ENCODE measurements at regions not wholly inside any gene's neighbourhood (a gene's known extent, or its start where the extent isn't known, plus 50 kb on each side); places are given as distances from the start of the nearest gene placed in this dataset.
A peak's percentile ranks its signal among the peaks of the same experiment; 100 is the strongest.

DNA sequence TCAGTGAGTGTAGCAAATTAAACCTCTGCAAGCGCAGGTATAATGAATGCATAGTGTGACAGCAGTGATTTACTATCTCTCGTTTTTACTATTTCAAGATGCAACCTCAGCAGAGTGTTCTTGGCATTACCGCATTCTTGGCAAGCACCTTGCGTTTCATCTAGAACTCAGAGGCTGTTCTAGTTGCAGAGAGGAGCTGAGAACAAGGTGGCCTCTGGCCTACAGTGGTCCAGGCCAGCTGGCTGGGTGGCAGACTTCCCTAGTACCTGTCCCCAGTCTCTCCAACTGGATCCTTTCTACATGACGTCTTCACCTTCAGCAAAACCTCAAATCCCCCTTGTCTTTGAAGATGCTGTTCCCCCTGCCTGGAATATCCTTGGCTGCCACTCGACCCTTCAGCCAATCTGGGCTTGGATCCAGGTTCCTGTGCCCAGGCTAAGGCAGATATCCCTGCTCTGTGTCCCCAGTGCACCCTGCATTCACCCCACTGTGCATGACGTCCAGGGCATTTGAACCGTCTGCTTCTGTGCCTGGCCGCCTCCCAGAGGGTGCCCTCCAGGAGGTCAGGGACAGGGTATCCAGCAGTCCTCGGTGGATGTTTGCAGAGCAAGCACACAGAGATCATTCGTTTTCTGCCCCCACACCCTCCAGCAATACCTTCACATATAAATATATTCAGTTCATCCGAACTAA is 120.4 kb upstream of the CPEB4 start:
- no peak for DNase-seq

DNA sequence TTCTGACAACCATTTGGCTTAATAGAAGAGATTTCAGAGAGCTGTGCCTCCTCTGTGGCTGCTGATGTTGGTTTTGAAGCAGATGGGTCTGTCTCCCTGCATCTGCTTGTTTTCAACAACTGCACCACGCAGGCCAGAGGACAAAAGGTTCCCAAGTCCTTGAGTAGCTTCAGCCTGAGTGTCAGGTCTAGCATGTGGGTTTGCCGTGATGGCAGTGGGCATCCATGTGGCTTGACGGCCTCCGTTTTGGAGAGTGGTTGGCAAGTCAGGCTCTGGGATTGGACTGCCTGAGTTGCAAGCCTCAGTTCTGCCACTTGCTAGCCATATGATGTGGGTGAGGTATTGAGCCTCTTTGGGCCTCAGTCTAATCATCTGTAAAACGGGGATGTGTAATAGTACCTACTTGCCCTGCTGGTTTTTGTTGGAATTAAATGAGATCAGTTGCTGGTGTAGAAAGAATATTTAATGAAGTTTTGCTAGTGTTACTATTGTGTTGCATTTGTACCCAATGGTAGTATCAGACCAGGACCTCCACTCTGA is 119.8 kb upstream of the CPEB4 start:
- no peak for DNase-seq

GRCh38 chr5:173768891-173769290 is 119.3 kb upstream of the CPEB4 start:
- no peak for DNase-seq

GRCh38 chr5:173770637-173771036 is 117.5 kb upstream of the CPEB4 start:
- no peak for DNase-seq

- no peak for DNase-seq
Measured at GRCh38 chr5:173771121-173771724, 116.9 kb upstream of the CPEB4 start.

DNA sequence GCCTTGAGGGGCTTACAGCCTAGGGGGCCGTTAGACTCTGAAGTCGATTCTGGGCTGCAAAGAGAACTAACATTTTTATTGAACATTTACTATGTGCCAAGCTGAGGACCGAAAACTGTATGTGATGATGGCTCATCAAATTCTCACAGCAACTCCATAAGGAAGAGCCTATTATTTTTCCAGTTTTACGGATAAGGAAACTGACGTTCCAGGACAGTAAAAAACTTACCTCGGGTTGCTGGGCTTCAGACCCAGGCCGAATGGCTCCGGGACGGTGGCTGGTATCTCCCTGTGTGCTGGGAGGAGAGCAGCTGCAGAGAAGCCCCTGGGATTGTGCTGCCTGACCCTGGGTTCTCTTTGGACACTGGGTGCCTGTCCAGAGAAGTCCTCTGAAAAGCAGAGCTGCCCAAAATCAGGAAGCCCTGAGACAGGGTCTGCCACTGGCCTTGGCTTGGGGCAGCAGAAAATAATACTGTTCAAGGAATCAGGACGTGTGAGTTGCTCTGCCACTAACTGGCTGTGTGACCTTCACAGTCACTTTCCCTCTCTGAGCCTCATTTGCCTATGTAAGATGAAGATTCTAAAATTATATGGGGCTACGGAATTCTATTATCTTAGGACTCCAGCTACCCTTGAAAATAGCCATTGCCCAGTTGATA is 116.3 kb upstream of the CPEB4 start:
- DNase-seq, result no peak

DNA sequence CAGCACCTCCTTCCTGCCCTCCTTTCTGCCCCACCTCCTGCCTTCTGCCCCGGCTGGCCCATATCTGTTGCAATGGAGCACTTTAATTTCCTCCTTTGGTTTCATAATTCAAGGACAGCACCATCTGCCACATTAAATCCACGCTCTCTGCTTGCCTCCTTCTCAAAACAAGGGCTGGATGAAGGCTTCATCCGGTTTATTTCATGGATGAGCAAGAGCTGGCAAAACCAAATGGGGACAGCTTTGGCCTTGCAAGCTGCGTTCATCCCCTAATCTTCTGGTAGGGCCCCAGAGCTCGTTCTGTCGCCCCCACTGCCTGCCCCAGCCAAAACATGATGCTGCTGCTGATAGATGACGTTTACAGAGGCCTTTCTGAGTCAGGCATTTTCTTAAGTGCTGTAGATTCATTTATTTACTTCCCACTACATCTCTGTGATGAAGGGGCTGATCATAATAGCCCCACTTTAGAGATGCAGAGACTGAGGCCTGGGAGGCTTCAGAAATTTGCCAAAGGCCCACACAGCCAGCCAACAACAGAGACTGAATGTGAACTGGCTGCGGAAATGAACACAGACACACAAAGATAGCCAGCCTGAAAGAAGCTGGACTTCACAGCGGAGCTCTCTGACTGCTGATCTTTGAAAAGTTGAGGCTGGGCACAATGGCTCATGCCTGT is 115.6 kb upstream of the CPEB4 start:
- DNase-seq, result no peak

- no peak for DNase-seq
Measured at GRCh38 chr5:173774271-173774761, 113.8 kb upstream of the CPEB4 start.

DNA sequence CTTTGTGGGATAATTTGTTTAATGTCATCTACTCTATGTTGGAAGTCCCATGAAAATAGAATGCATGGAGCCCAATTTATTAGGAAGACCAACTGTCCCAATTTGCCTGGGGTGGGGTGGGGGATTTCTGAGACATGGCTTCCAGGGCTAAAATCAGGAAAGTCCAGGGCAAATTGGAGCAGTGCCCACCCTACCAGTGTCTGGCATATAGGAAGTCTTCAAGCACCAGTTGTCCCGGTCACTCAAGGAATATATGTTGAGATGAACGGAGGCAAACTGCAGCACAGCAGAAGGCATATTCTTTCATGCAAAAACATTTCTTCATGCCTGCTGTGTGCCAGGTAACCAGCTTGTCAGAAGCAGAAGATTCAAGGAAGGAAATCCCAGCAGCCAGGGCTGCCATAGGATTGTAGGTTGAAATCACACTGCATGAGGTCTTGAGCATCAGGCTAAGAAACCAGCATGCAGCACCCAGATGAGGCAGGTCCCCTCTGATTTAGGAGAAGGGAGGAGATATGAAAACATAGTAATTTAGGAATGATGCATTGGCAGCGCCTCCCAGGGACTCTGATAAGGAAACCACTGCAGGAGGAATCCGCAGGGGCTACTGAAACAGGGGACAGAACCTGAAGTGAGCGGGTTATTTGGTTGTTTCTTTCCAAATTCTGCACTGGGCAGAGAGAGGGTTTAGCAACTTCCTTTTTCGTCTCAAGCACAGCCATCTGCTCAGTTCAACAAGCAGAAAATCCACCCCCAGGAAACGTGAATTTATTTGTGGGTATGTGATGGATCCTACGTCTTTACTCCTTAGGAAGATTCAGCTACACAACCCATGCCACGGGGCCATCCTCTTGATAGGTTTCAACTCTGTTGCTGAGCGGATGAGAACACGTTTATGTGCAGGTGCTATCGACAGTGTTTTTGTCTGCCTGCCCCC is 112.6 kb upstream of the CPEB4 start:
- no peak for DNase-seq

DNA sequence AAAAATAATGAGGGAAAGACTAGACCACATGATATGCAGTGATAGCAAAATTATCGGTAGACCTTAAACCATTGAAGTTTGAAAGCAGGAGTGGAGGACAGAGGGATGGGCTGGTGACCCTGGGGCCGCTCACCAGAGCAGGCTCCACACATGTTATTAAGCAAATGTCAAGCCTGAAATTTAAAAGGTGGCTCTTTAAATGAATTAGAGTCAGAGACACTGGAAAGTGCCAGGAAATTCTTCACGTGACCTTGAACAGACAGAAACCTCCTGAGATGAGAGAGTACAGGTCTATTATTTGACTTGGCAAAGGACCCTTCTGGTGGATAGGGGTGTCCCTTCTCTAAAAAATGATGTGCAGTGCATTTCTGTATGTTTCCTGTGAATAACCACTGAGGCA is 111.0 kb upstream of the CPEB4 start:
- no peak for DNase-seq

- no peak for DNase-seq
Measured at GRCh38 chr5:173777674-173778073, 110.5 kb upstream of the CPEB4 start.

GRCh38 chr5:173778152-173778782 is 109.9 kb upstream of the CPEB4 start:
- DNase-seq, result no peak

- DNase-seq, result no peak
Measured at GRCh38 chr5:173778784-173779304, 109.3 kb upstream of the CPEB4 start.

DNA sequence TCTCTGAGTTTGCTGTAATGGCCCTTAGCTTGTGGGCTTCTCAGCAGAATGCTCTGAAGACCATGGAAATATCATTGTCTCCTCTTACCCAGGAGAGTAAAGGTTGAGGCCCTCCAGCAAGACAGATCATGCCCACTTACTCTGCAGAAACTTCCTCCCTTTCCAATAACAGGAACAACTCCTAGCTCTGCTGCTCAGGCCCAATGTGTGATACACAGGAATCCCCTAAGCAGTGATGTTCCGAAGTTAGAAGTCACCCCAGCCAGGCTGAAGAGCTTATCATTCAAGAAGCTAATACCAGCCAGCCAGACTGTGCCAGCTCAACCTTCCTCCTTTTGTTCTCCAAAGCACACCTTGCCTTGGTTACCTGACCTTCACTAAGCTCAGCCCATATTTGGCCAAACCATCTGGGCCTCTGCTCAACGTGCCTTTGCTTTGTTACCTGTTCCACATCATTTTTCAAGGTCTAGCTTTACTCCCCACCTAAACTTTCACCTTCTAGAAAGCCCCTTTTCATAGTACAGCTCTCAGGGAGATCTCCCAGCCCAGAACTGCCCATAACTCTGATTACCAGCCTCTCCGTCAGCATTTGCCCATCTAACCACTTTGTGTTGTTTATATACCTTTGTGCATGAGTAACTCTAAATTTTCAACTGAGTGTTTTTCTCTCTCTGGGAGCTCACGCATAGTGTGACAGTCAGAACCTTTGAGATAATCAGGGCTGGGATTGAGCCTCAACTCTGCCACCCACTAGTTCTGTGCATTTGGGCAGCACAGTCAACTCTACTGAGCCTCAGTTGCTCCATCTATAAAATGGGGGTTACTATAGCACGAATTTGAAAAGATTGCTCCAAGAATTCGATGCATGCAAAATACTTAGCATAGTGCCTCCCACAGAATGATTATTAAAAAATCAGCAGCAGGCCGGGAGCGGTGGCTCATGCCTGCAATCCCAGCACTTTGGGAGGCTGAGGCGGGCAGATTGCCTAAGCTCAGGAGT is 107.6 kb upstream of the CPEB4 start:
- no peak for DNase-seq

DNA sequence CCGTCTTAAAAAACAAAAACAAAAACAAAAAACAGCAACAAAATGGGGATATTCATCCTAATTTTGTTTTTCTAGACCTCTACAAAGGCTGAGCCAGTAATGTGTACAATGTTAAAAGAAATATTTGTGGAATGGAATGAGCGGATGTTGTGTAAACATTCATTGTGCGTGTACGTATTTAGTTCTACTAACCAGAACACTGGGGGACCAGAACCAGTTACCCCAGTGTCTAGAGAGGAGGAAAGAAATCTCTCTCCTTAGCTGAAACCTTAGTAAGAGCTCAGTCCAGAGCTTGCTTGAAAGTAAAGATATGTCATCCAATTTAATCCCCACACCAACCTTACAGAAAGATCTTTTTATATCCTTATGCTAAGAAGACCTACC is 106.7 kb upstream of the CPEB4 start:
- no peak for DNase-seq

DNA sequence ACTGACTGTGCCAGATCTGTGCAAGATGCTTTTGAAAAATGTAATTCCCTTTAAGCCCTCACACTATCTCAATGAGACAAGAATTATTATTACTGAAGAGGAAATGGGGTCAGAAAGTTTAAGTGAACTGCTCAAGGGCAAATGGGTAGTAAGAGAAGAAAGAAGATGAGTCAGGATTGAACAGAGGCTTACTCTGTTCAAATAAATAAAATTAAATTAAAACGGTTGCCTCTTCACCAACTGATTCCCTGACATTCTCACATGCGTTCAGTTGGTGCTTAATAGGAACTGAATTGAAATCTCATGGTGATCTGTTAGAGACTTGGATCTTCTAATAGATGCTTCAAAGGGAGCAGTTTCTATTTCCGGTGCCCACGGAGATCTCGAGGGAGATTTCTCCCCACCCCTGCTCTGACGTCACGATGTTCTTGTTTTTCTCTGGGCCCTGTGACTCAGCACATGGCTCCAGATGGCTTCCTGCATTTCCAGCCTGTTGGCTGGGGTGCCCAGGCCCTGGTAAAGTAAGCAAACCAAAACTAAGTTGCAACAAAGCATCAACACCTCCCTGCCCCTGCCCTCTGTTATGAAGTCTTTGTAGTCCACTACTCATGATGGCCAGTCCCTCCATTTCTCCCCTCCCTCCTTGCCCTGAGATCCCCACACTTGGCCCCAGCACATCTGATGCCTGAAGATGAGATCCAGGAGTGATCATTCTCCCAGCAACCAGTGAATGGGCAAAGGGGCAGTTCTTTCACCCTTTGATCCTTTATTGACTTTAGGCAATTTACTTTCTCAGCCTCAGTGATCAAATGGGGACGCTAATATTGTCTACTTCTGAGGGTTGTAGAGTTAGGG is 106.1 kb upstream of the CPEB4 start:
- DNase-seq, result peak; percentile 48 to 77

- no peak for DNase-seq
Measured at GRCh38 chr5:173782671-173783101, 105.5 kb upstream of the CPEB4 start.

GRCh38 chr5:173783371-173783770 is 104.8 kb upstream of the CPEB4 start:
- DNase-seq, result no peak

GRCh38 chr5:173785400-173785799 is 102.7 kb upstream of the CPEB4 start:
- no peak for DNase-seq
